Ovary (tissue), 3 donors: ENCODE measurements at regions not wholly inside any gene's neighbourhood (a gene's known extent, or its start where the extent isn't known, plus 50 kb on each side); places are given as distances from the start of the nearest gene placed in this dataset.

Experiments used
- CTCF ChIP-seq, 3 donors: fragments of 450-650 bp in 2 of 3; fragments of 200-600 bp in 1 of 3; IDR thresholded peaks; one replicate each; pipeline versions ENCODE4 v1.5.1 to v1.8.0; 2016 to 2022; ENCODE audit warnings: antibody characterized with exemption in 3 of 3, mild to moderate bottlenecking in 1 of 3
- POLR2A ChIP-seq: fragments of 450-650 bp; IDR thresholded peaks from one replicate; pipeline ENCODE4 v1.6.1; 2017; ENCODE audit warnings: antibody characterized with exemption, mild to moderate bottlenecking, moderate library complexity
- donor health status: DM: no; HTN: no; CAD: no.

GRCh38 chr15:60115579-60116380 is 111.7 kb downstream of the FOXB1 start:
- TF ChIP-seq CTCF (IDR thresholded peaks at IDR 0.05): no peak
- TF ChIP-seq POLR2A: no peak
